HS-27A (cell line): ENCODE measurements at regions not wholly inside any gene's neighbourhood (a gene's known extent, or its start where the extent isn't known, plus 50 kb on each side); places are given as distances from the start of the nearest gene placed in this dataset.

Experiments
- DNase-seq: peaks from one replicate; pipeline ENCODE4 v3.0.0-alpha.2; 2012; ENCODE audit warnings: low read depth, missing footprints

DNA sequence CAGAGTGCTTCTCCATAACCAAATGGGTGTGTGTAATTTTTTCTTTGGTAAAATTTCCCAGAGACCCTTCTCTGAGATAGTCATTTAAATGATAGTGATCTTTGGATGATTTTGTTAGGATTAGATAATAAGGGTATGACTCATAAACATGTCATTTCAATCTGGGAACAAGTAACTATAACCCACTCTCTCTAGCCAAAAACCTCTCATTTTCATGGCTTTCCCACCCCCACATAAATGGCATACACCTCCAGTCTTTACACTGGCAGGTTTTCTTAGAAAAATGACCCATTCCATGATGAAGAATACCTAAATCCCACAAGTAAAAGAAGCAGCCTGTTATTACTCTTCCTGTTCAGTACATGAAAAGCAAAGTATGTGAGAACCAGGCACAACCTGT lies 572.0 kb upstream of the ZEB2 start:
- no peak for DNase-seq

GRCh38 chr2:145090841-145091761 lies 571.2 kb upstream of the ZEB2 start:
- DNase-seq = no peak

DNA sequence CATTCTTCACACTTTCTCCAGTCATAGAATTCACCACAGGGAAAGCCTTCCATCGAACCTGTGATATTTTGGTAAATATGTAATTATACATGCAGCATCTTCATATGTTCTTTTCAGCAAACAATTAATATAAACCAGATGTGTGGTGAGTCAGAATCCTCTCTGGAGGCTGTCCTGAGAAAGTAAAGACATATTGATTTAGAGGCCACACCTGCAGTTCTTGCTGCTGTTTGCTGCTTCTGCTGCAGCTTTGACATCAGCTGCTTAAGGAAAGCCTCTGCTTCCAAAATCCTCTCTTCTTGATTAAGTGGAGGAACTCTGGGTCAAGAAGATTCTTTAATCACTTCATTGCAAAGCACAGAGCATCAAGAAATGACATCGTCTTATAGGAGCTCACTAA lies 568.8 kb upstream of the ZEB2 start:
- no peak for DNase-seq

DNA sequence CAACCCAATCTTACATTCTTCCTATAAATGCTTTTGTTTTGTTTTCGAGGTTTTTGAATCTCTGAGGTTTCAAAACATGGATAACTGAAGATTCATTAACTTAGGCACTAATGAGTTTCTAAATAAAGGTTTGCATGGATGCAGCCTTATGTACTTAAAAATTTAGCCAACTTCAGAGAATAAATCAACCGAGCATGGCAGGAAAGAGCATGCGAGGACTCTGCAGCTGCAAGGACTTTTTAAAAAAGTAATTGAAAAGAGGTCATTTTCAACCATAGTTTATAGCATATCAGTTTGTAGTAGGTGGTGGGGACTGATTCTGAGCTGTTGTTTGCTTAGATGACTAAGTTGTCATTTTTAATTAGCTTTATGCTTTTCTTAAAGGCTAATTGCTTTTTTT lies 567.0 kb upstream of the ZEB2 start:
- no peak for DNase-seq

GRCh38 chr2:145085612-145086011 lies 565.7 kb upstream of the ZEB2 start:
- no peak for DNase-seq

GRCh38 chr2:145080426-145080825 lies 560.5 kb upstream of the ZEB2 start:
- DNase-seq = no peak

GRCh38 chr2:145079641-145080040 lies 559.7 kb upstream of the ZEB2 start:
- no peak for DNase-seq

DNA sequence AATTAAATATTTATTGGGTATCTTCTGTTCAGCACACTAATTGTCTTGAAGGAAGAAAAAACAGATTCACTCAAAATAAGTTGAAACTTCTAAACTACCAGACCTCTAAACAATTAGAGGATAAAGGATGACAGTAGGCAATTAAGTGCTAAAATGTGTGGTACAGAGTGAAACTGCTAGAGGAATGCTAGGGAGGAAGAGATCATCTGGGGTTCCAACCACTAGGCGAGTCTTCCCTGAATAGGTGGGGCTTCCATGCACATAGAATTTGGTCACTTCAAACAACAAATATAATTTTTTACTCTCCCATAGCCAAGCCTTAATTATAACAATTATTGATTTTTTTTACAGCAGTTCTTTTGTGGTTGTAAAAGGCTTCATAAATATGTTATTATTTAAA lies 559.0 kb upstream of the ZEB2 start:
- no peak for DNase-seq

- no peak for DNase-seq
Measured at GRCh38 chr2:145076085-145076484, 556.2 kb upstream of the ZEB2 start.

- DNase-seq = no peak
Measured at GRCh38 chr2:145075454-145076062, 555.6 kb upstream of the ZEB2 start.

DNA sequence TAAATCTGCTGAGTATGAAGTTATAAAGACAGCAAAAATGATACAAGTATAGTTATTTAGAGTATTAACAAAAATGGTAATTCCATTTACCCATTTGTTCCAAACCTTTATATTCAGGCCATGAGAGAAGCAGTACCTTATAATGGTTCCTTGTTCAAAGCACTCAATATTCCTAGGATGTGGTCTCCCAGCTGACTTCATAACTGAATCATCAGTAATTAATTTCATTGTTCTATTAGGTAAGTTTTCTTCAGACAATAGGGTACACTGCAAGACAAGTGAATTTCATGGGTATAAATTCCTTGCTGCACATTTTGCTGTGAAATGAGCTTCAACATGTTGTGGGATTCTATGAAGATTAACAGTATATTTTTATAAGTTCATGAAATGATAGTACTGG lies 550.8 kb upstream of the ZEB2 start:
- DNase-seq = no peak

DNA sequence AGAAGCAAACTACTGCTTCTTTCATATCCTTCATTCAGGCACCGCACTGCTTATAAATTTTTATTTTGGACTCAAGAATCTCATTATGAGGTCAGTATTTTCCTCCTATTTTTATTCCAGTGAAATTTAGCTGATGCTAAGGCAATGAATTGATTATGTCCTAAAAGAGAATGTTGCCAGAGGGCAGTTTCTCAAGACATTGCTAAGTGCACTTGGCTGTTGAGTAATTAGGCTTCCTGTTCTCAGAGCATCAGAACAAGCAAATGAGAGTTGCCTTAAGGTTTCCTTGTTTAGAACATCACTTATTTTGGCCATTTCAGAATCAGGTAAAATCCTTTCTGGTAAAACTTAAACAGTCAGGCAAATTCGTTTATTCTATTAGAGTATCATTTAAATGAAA lies 548.6 kb upstream of the ZEB2 start:
- DNase-seq = no peak

DNA sequence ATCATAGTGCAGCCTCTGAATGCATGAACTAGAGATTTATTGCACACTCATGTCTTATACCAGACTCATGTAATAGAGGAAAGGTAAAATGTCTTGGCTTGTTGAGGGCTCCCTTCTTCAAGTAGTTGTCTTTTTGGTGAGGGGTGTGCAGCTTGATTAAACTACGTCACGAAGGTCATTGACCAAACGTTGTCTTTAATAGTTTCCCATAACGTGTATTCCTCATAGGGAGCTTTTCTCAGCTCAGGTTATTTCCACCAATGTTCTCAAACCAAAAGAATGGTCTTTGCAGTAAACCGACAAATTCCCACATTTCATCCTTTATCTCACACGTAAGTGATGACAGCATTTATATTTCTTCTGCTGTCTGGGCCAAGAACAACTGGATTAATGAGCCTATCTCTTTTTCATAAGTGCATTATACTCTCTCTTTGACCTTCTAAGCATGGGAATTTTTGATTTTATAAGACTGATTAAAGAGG lies 547.7 kb upstream of the ZEB2 start:
- DNase-seq = no peak

DNA sequence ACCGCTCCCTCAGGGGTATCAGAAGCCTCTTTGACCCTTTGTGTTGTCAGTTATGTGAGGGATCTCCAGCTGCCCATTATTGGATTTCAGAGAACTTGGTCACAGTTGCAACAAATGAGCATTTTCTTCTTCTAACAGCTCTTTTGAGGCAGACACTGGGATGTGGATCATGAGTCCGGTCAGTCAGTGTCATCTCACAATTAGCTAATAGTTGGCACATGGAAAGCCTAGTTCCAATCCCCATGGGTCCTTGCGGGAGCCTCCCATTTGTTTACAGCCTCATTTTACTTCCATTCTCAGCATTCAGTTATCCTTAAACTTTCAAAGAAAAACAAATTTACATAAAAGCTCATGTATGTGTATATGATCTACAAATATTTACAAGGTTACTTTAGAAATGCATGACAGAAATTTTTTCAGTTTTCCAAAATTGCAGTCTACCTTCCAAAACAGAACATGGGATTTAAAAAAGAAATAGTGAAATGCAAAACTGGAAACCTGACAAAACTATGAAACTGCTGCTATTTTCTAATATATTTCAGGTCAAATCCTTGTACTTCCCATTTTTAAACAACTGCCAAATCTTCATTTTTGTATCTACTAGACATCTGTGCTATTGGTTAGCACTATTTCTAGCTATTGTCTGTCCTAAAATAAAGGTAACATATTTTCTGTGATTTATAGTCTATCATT lies 547.1 kb upstream of the ZEB2 start:
- DNase-seq = no peak

DNA sequence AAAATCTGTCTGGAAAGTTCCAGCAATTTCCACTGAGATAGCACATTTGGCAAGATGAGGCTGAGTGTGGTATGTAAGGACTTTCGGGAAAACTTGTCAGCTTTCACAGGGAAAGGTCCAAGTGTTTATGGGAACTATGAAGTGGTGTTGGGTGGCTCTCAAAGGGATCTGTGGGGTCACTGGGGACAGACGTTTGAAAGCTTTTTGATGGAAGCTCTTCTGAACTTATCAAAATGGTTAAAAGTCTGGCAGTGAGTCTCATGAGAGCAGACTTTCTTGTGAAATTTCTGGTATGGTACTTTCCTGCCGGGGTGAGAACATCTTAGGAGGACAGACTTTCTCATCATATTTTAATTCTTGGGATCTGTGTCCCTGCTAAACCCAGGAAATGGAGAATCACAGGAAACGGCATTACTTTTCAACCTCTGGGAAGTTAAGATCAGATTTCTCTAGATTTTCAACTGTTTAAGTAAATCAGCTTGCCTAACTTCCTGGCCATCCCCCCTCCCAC lies 546.3 kb upstream of the ZEB2 start:
- no peak for DNase-seq

DNA sequence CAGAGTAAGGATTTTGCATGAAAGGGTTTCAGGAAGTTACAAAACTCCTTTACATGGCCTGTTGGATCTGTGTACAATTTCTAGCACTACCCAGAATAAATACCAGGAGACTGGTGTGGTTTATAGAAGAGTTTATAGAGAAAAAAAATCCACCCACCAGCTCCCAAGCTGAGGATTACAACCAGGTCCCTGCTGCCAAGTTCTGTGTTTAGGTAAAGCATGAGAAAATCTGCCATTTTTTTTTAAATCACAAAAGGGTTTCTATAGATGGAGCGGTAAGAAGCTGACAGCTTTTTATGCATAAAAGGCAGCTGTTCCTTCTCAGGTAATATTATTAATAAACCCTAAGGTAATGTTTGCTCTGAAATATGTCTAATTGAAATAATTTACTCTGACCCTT lies 545.4 kb upstream of the ZEB2 start:
- DNase-seq = no peak

GRCh38 chr2:145064511-145064910 lies 544.6 kb upstream of the ZEB2 start:
- no peak for DNase-seq

DNA sequence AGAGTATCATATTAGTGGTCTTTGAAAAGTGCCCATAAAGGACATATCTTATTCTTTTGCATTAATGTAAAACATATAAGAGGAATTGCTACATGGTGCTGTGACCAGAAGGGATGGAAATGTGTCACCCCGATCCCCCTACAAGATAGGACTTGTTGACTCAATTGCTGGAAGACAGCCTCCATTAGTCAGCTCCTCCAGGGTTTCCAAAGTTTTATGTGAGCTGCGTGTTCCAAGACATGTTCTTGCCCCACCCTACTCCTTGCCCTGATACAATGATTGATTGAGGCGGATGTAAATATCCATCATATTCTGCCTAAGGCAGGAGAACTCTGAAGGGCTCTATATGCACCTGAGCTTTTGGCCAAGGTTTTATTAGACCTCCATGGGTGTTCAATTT lies 541.0 kb upstream of the ZEB2 start:
- no peak for DNase-seq

DNA sequence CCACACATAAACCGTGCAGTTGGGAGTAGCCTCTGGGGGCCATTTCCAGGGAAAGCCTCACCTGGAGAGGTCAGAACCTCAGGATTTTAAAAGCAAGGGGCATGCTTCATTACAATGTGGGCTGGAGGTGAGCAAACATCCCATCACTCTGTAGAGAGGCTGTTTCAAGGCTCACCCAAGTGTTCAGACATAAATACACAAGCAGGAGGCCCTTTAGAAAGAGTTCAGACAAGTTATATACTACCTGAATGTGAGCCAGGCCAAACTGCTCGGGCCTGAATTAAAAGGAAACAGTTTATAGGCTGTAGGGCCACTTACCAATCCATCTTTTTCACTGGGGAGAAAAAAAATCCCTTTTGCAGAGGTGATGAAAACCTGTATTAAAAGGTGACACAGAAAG lies 540.0 kb upstream of the ZEB2 start:
- no peak for DNase-seq

DNA sequence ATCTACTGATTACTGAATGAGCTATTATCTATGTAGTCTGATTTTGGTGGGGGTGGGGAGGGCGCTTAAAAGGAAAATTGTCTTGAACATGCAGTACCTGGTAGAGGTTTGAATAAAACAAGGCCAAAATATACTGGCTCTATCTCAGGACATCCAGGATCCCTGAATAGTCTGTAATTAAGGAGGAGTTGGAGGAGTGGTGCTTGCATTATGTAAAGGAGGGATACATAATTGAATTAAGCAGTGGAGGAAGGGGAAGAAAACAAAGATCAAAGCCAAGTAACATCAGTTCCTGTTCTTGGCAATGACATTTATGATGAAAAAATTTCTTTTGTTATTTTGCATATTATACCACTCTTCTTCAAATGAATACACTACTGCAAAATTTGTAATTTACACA lies 539.4 kb upstream of the ZEB2 start:
- DNase-seq = no peak

GRCh38 chr2:145058457-145058856 lies 538.5 kb upstream of the ZEB2 start:
- no peak for DNase-seq

GRCh38 chr2:145055651-145056050 lies 535.7 kb upstream of the ZEB2 start:
- DNase-seq = no peak

DNA sequence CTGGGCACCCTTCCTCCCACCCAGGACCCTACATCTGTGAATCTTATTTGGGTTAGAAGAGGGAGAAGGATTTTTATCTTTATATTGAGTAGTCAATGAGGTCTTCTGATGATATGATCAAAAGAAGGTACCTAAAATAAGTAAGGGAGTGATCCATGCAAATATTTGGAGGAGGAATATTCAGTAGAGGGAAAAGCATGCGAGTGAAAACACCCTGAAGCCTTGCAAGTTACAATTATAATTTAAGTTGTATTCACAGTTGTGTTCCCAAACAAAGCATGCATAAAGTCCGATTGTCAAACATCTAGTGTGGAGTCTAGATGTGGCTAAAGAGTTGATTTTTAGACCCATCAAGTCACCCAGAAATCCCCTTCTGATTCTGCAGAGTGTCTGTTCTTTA lies 530.2 kb upstream of the ZEB2 start:
- DNase-seq = no peak
